ENCODE measurements at regions not wholly inside any gene's neighbourhood (a gene's known extent, or its start where the extent isn't known, plus 50 kb on each side); places are given as distances from the start of the nearest gene placed in this dataset.
"Not testable (repeated sequence)": the region's sequence is repeated elsewhere in the genome, so short reads cannot be mapped to it uniquely, and the experiment has no call there.

GRCh38 chr9:102650896-102651295, 344.2 kb upstream of the CYLC2 start:
- TF ChIP-seq, protein P1, sequence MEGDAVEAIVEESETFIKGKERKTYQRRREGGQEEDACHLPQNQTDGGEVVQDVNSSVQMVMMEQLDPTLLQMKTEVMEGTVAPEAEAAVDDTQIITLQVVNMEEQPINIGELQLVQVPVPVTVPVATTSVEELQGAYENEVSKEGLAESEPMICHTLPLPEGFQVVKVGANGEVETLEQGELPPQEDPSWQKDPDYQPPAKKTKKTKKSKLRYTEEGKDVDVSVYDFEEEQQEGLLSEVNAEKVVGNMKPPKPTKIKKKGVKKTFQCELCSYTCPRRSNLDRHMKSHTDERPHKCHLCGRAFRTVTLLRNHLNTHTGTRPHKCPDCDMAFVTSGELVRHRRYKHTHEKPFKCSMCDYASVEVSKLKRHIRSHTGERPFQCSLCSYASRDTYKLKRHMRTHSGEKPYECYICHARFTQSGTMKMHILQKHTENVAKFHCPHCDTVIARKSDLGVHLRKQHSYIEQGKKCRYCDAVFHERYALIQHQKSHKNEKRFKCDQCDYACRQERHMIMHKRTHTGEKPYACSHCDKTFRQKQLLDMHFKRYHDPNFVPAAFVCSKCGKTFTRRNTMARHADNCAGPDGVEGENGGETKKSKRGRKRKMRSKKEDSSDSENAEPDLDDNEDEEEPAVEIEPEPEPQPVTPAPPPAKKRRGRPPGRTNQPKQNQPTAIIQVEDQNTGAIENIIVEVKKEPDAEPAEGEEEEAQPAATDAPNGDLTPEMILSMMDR (IDR thresholded peaks at IDR 0.05): no peak
- no peak for TF ChIP-seq POLR2A (IDR thresholded peaks at IDR 0.05)
- H3K27me3 ChIP-seq: no peaks in the 10 kb centered on the region
- H3K4me1 ChIP-seq (replicated peaks in 1 of 2): no peaks in the 10 kb centered on the region
- WGBS, 4 donors: 71 to 93% (median 78%) methylated on average over 2 of the region's 2 CpGs
- H3K36me3 ChIP-seq (replicated peaks in 1 of 2): no peaks in the 10 kb centered on the region
- no peak for DNase-seq
- H3K4me3 ChIP-seq: no peak overlapping the region
- intact Hi-C loops (cut with DNase I): no loop called here
- H3K27ac ChIP-seq: no peak overlapping the region
- H3K9me3 ChIP-seq (replicated peaks in 1 of 3): no peaks in the 10 kb centered on the region

DNA sequence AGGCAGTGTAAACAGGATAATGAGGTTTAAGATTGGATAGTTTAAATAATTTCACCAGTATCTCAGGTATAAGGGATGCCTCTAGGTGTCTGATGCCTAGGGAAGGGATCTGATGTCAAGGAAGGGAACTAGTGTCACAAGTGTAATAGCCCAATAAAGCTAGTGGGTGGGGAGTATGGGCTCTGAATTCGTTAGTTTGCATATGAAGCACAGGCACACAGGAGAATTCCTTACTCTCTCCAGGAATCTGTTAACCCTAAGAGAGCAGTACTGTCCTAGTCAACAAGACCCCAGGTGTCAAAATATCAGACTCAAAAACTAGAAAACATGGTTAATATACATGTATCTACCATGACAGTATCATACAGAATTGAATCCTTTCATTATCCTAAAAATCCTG, 352.5 kb upstream of the CYLC2 start:
- no peak for DNase-seq
- Histone ChIP-seq H3K9me3 (replicated peaks in 1 of 3) (no peaks in the 10 kb centered on the region), H3K4me1 (replicated peaks in 1 of 2) (no peaks in the 10 kb centered on the region), H3K27ac (no peak overlapping the region), H3K36me3 (replicated peaks in 1 of 2) (no peaks in the 10 kb centered on the region), H3K4me3 (no peak overlapping the region), H3K27me3 (no peaks in the 10 kb centered on the region)
- TF ChIP-seq, protein P1 (IDR thresholded peaks at IDR 0.05): no peak
- no peak for TF ChIP-seq POLR2A (IDR thresholded peaks at IDR 0.05)
- WGBS, 4 donors: 25 to 50% (median 46%) methylated on average over 1 of the region's 1 CpG
- intact Hi-C loops (cut with DNase I): no loop called here

DNA sequence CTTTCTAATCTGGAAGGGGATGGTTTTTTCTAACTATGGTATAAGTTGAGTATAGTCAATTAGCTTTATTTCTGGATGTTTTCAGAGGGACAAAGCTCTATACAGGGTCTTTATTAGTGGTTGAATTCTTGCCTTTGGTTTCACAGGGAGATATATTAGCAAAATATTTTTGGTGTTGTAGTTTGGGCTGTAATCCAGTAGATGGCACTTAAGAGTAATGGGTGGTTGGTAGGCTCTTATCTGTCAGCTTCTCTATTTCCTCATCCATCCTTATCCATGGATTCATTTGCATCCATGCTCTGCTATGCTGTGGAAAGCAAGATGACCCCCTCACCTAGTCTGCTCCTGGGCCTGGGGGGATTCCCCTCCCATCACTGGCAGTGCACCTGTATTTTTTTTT, 363.6 kb upstream of the CYLC2 start:
- intact Hi-C loops (cut with DNase I): no loop called here
- TF ChIP-seq, protein P1 (IDR thresholded peaks at IDR 0.05): no peak
- no peak for TF ChIP-seq POLR2A (IDR thresholded peaks at IDR 0.05)
- DNase-seq: no peak
- no peak overlapping the region for H3K4me3 ChIP-seq
- no peaks in the 10 kb centered on the region for H3K9me3 ChIP-seq (replicated peaks in 1 of 3)
- no peak overlapping the region for H3K27ac ChIP-seq
- no peaks in the 10 kb centered on the region for H3K4me1 ChIP-seq (replicated peaks in 1 of 2)
- H3K27me3 ChIP-seq: no peaks in the 10 kb centered on the region
- no peaks in the 10 kb centered on the region for H3K36me3 ChIP-seq (replicated peaks in 1 of 2)

GRCh38 chr9:102609461-102609860, 385.7 kb upstream of the CYLC2 start:
- WGBS, 4 donors: 58 to 82% (median 76%) methylated on average over 2 of the region's 2 CpGs
- DNase-seq: no peak
- intact Hi-C loops (cut with DNase I): no loop called here
- H3K4me3 ChIP-seq: no peak overlapping the region
- no peaks in the 10 kb centered on the region for H3K27me3 ChIP-seq
- H3K27ac ChIP-seq: no peak overlapping the region
- TF ChIP-seq POLR2A (IDR thresholded peaks at IDR 0.05): no peak
- TF ChIP-seq, protein P1 (IDR thresholded peaks at IDR 0.05): no peak
- no peaks in the 10 kb centered on the region for H3K9me3 ChIP-seq (replicated peaks in 1 of 3)
- H3K4me1 ChIP-seq (replicated peaks in 1 of 2): no peaks in the 10 kb centered on the region
- H3K36me3 ChIP-seq (replicated peaks in 1 of 2): no peaks in the 10 kb centered on the region

DNA sequence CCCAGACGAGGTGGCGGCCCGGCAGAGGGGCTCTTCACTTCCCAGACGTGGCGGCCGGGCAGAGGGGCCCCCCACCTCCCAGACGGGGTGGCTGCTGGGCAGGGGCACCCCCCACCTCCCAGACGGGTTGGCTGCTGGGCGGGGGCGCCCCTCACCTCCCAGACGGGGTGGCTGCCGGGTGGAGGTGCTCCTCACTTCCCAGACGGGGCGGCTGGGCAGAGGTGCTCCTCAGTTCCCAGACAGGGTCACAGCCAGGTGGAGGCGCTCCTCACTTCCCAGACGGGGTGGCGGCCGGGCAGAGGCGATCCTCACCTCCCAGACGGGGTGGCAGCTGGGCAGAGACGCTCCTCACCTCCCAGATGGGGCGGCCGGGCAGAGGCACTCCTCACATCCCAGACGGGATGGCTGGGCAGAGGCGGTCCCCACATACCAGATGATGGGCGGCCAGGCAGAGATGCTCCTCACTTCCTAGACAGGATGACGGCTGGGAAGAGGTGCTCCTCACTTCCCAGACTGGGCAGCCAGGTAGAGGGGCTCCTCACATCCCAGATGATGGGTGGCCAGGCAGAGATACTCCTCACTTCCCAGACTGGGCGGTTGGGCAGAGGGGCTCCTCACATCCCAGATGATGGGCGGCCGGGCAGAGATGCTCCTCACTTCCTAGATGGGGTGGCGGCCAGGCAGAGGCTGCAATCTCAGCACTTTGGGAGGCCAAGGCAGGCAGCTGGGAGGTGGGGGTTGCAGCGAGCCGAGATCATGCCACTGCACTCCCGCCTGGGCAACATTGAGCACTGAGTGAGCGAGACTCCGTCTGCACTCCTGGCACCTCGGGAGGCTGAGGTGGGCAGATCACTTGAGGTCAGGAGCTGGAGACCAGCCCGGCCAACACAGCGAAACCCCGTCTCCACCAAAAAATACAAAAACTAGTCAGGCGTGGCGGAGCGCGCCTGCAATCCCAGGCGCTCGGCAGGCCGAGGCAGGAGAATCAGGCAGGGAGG, 391.6 kb upstream of the CYLC2 start:
- 86 to 90% (median 89%) methylated on average over 27 to 47 of the region's 47 CpGs for WGBS, 4 donors
- H3K9me3 ChIP-seq (replicated peaks in 1 of 3); DNase-seq; H3K27ac ChIP-seq; H3K4me1 ChIP-seq (replicated peaks in 1 of 2); H3K36me3 ChIP-seq (replicated peaks in 1 of 2); intact Hi-C loops (cut with DNase I); H3K4me3 ChIP-seq; H3K27me3 ChIP-seq: not testable (repeated sequence)
